Stomach (tissue), 8 donors: ENCODE measurements at regions not wholly inside any gene's neighbourhood (a gene's known extent, or its start where the extent isn't known, plus 50 kb on each side); places are given as distances from the start of the nearest gene placed in this dataset.
A peak's percentile ranks its signal among the peaks of the same experiment; 100 is the strongest.

Source experiments
- DNase-seq, 2 donors: peaks; one replicate each; pipeline versions ENCODE4 v3.0.0 to v3.0.0-alpha.2; 2013 to 2019
- H3K27ac ChIP-seq, 5 donors: fragments of 200-600 bp in 4 of 5; sonication (generic) in 4 of 5; one replicate each; pipeline ENCODE4 v1.5.1; 2013 to 2019; ENCODE audit warnings: mild to moderate bottlenecking in 1 of 5, moderate library complexity in 1 of 5
- H3K27me3 ChIP-seq, 3 donors: fragments of 200-600 bp; sonication (generic); one replicate each; pipeline ENCODE4 v1.5.1; 2017 to 2019; ENCODE audit warnings: mixed run types in 1 of 3
- H3K36me3 ChIP-seq, 4 donors: fragments of 200-600 bp; sonication (generic); 1 replicate in 3 of 4; 2 replicates in 1 of 4; pipeline ENCODE4 v1.5.1; 2016 to 2019
- H3K4me1 ChIP-seq, 4 donors: fragments of 200-600 bp; sonication (generic); one replicate each; pipeline ENCODE4 v1.5.1; 2016 to 2019
- H3K4me3 ChIP-seq, 4 donors: fragments of 200-600 bp; sonication (generic) in 3 of 4; one replicate each; pipeline ENCODE4 v1.5.1; 2016 to 2019; ENCODE audit warnings: mild to moderate bottlenecking in 1 of 4
- H3K9me3 ChIP-seq, 4 donors: fragments of 200-600 bp; sonication (generic); one replicate each; pipeline ENCODE4 v1.5.1; 2016 to 2019
- CTCF ChIP-seq, 7 experiments: fragments of 450-650 bp in 4 of 7; fragments of 200-600 bp in 3 of 7; sonication (generic) in 3 of 7; IDR thresholded peaks; one replicate each; pipeline ENCODE4 v1.5.1; 2016 to 2019; ENCODE audit warnings: antibody characterized with exemption in 7 of 7, control low read depth in 2 of 7, mild to moderate bottlenecking in 1 of 7
- EP300 ChIP-seq: sonication (generic); formaldehyde crosslinking; IDR thresholded peaks from one replicate; pipeline ENCODE4 v1.6.1; 2017; ENCODE audit warnings: antibody characterized with exemption
- POLR2A ChIP-seq, 4 donors: fragments of 450-650 bp; IDR thresholded peaks; one replicate each; pipeline ENCODE4 v1.6.1; 2016; ENCODE audit warnings: antibody characterized with exemption in 4 of 4, control low read depth in 2 of 4, mild to moderate bottlenecking in 1 of 4, moderate library complexity in 1 of 4
- POLR2AphosphoS5 ChIP-seq, 3 donors: sonication (generic); formaldehyde crosslinking; IDR thresholded peaks; one replicate each; pipeline ENCODE4 v1.6.1; 2016; ENCODE audit warnings: antibody characterized with exemption in 3 of 3
- WGBS, 5 donors: extraction: QIAGEN DNeasy Blood & Tissue Kit in 3 of 5; methylation state at CpG; one replicate each; pipeline versions ENCODE4 v1.1.5 to v1.1.7; 2013 to 2018; 5-methylcytosine and 5-hydroxymethylcytosine counted together
- intact Hi-C: fragments of 100-400 bp; cut with DNase I; formaldehyde crosslinking; loops from one replicate; pipeline ENCODE4 v1.15.1; 2023; ENCODE audit warnings: low total_unique reads
- donor health status: healthy with polysubstance abuse.
- donor health status: Bipolar disorder and iron deficiency.
- donor health status: healthy.

GRCh38 chr3:72261566-72262564 is 476.9 kb upstream of the PROK2 start:
- 77 to 88% (median 80%) methylated on average over 8 of the region's 8 CpGs for WGBS, 5 donors
- Histone ChIP-seq H3K9me3 (no peaks in the 10 kb centered on the region), H3K27ac (no peak overlapping the region), H3K27me3 (no peaks in the 10 kb centered on the region), H3K4me3 (no peak overlapping the region), H3K4me1 (peaks cover 0 to 27% (median 12%) of the 10 kb centered on the region in 4 donors), H3K36me3 (no peaks in the 10 kb centered on the region)
- DNase-seq, result no peak
- TF ChIP-seq CTCF (IDR thresholded peaks at IDR 0.05) (no peak), EP300 (no peak), POLR2AphosphoS5 (IDR thresholded peaks at IDR 0.05) (no peak), POLR2A (IDR thresholded peaks at IDR 0.05) (no peak)
- intact Hi-C loops, result no loop called here

GRCh38 chr3:72260588-72260910 is 475.6 kb upstream of the PROK2 start:
- peaks cover 10 to 40% (median 25%) of the 10 kb centered on the region in 4 donors for H3K4me1 ChIP-seq
- H3K27ac ChIP-seq, result no peak overlapping the region
- H3K4me3 ChIP-seq, result no peak overlapping the region
- 69 to 94% (median 80%) methylated on average over 5 of the region's 5 CpGs for WGBS, 5 donors
- no peaks in the 10 kb centered on the region for H3K9me3 ChIP-seq
- no peak for DNase-seq
- H3K36me3 ChIP-seq, result no peaks in the 10 kb centered on the region
- intact Hi-C loops, result no loop called here
- no peaks in the 10 kb centered on the region for H3K27me3 ChIP-seq
- TF ChIP-seq CTCF (IDR thresholded peaks at IDR 0.05), result no peak
- no peak for TF ChIP-seq EP300
- no peak for TF ChIP-seq POLR2A (IDR thresholded peaks at IDR 0.05)

GRCh38 chr3:72259755-72260587 is 475.0 kb upstream of the PROK2 start:
- TF ChIP-seq POLR2AphosphoS5 (IDR thresholded peaks at IDR 0.05) (no peak), POLR2A (IDR thresholded peaks at IDR 0.05) (no peak), CTCF (IDR thresholded peaks at IDR 0.05) (no peak), EP300 (no peak)
- no peaks in the 10 kb centered on the region for H3K9me3 ChIP-seq
- intact Hi-C loops, result no loop called here
- no peaks in the 10 kb centered on the region for H3K36me3 ChIP-seq
- 87 to 93% (median 89%) methylated on average over 7 of the region's 7 CpGs for WGBS, 5 donors
- no peaks in the 10 kb centered on the region for H3K27me3 ChIP-seq
- H3K4me3 ChIP-seq, result no peak overlapping the region
- peaks cover 16 to 46% (median 30%) of the 10 kb centered on the region in 4 donors for H3K4me1 ChIP-seq
- H3K27ac ChIP-seq, result no peak overlapping the region
- DNase-seq, result no peak

GRCh38 chr3:72258361-72259141 is 473.6 kb upstream of the PROK2 start:
- no peaks in the 10 kb centered on the region for H3K27me3 ChIP-seq
- TF ChIP-seq CTCF (IDR thresholded peaks at IDR 0.05), result no peak
- no peak for TF ChIP-seq POLR2A (IDR thresholded peaks at IDR 0.05)
- TF ChIP-seq EP300, result no peak
- no peak for TF ChIP-seq POLR2AphosphoS5 (IDR thresholded peaks at IDR 0.05)
- WGBS, 5 donors, result 50 to 65% (median 64%) methylated on average over 15 to 17 of the region's 17 CpGs
- peak in 1 of 2 donors; percentile 54 for DNase-seq
- no peaks in the 10 kb centered on the region for H3K36me3 ChIP-seq
- intact Hi-C loops, result no loop called here
- peaks cover 16 to 47% (median 31%) of the 10 kb centered on the region in 4 donors for H3K4me1 ChIP-seq
- H3K27ac ChIP-seq, result no peak overlapping the region
- H3K9me3 ChIP-seq, result no peaks in the 10 kb centered on the region
- no peak overlapping the region for H3K4me3 ChIP-seq
